ENCODE measurements at regions not wholly inside any gene's neighbourhood (a gene's known extent, or its start where the extent isn't known, plus 50 kb on each side); places are given as distances from the start of the nearest gene placed in this dataset.

DNA sequence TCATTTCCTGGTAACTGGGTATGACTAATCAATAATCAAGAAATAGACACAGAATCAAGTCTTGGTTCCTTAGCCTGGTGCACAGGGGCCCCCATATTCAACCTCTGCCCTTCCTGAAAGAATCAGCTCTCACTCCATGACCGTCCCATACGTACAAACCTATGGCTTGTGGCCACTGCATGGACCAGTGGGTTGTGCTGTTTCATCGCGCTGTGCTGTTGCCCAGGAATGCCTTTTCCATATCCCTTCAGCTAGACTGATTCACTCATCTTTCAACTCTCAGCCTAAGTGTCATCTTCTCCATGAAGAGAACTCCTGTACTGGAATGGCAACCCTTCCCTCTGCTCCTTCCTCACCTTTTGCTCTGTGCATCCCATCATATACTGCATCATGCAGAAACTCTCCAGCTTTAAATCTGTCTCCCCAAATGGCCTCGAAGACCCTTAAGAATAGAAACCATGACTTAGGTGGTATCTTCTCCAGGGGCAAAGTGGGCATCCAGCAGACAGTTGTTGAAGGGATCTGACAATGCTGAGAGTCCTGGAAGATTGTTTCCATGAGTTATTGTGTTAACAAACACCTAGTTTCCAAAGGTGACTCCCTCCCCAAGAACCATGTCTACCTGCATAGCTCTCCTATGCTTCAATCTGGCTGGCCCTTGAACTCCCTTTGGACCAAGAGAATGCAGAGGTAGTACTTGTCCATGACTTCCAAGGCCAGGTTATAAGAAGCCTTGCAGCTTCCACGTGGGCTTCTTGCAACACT, 180.8 kb downstream of the ACTL7B start:
- no peak for DNase-seq

DNA sequence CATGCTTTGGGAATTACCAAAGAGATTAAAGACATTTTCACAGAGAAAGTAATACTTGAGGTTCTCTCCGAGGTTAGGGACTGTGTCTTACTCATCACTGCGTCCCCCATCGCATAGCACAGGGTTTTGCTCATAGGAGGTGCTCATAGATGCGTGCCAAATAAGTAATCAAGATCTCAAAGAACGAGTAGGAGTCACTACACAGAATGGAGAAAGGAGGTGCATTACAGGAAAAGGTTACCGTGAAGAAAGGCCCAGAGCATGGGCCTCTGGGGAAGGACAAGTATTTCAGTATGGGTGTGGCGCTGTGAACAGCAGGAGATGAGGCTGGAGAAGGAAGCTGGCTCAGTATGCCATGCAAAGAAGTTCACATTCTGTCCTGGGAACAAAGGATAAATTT, 182.4 kb downstream of the ACTL7B start:
- no peak for DNase-seq

DNA sequence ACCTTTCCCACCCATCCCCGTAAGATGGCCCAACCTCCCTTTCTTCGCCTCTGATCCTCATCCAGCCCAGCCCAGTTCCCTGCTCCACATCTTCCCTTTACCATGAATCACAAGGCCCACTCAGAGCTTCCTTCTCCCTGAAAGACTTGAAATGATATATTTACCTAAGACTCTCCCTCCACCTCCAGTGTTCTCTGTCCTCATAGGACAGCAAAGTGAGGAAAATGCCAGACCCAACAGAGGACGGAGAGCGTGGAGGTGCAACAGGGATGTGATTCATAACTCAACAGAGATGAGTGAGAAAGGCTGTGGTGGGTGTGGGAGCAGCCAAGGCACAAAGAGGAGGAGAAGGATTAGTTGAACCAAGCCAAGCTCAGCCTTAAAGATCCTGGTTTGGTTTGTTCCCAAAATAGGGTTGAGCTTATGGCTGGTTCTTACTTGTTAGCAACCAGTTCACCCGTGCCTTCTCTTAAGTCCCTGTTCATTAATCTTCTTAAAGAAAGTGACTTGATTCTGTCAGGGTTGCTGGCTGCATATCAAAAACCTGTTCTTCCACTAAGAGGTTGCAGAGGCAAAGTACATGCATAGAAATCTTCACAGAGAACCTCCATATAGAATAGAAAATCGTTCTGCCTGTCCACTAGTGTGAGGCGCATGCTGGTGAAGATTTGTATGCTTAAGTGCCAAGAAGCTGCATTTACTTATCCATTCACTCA, 183.2 kb downstream of the ACTL7B start:
- DNase-seq = no peak

DNA sequence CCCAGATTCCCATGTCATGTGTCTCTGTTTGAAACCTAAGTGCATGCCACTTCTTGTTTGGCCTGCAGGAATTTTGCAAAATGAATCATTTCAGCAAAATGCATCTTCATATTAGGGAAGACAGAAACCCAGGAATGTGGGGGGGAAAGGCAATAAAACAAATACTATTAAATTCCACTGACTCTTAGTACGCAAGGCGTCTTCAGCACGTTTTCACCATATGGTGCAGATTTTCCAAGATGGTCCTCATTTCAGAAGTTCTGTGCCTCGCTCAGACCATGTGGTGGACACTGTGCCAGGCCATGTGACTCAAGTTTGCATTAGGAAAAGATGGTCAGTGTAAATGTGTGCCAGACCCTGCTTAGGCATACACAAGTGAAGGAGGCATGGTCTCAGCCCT, 184.0 kb downstream of the ACTL7B start:
- DNase-seq = no peak

DNA sequence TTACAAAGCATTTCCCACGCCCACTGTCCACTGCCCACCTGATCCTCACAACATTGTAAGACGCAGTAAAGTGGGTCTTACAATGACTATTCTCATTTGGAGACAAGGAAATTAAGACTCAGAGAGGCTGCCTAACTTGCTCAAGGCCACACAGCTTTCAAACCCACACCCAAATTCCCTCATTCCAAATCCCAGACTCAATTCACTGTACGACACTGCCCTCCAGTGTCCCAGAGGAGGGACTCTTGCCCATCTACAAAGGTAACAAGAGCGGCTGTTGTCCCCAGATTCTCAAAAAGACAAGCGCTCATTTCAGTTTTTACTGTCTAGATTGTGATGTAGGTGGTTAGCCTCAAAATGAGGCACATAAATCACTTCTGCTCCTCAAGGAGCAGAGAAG, 184.6 kb downstream of the ACTL7B start:
- DNase-seq = no peak

DNA sequence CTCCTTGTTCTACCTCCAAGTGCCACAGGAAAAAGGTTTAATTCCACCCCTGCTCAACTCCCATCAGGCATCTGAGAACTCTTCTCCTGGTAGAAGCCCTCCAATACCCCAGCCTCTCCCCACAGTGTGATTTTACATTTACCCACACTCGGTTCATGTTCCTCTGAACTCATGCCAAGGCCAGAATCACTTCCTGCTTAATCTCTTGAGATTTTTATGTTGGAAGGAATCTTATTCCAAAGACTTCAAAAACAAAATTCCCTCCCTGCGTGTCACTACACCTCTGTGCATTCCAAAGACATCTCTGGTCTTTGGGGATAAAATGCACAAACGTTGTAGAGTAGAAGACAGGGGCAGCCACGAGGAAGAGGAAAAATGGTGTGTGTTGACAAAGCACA, 186.8 kb downstream of the ACTL7B start:
- no peak for DNase-seq

DNA sequence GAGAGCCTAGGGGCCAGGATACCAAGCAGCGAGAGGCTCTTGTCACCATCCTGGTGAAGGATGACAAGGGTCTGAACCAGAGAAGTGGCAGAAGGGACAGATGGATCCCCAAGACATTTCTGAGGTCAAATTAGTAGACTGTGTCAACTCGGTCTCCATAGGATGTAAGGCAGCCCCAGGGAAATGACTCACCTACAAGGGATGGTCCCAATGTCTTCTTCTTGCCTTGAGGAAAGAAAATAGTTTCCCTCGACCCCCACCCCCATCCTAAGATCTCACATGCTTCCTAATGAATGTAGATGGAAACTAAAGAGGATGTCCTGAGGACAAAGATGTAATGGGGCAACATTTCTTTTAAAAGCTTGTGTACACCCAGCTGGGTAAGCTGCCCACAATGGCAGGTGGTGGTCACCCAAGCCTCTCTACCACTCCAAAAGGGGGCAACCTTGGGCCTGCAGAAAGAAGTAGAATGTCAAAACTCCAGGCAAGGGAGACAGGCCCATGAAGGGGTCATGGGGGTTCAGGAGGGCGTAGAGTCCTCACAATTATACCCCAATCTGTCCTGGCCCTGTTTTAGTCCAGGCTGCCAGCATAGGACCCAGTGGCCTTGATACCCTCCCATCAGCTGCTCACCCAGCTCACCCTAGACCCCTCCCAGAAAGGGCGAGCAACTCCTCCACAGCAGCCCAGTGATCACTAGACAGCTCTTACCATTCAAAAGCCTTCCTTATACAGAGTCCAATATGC, 187.4 kb downstream of the ACTL7B start:
- no peak for DNase-seq

DNA sequence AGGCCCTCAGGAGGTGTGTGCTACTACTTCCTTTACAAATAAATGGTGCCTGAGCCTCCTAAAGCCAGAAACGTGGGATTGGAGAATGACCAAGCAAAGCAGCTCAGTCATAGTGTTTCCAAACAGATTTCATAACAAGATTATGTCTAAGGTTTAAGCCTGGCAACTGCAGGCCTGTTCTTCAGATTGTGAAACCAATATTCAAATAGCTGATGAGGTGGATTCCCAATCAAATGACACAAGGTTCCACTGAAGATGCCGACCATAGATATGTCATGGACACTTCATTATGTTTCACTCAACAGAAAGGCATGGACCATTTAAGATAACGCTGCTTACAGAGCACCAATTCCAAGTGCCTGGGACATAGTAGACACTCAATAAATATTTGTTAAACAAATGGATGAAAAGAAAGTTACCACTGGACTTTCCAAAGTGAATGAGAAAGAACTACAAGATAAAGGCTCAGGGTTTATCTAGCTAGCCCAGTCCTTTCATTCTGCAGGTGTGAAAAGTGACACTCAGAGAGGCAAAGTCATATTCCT, 189.5 kb downstream of the ACTL7B start:
- no peak for DNase-seq

DNA sequence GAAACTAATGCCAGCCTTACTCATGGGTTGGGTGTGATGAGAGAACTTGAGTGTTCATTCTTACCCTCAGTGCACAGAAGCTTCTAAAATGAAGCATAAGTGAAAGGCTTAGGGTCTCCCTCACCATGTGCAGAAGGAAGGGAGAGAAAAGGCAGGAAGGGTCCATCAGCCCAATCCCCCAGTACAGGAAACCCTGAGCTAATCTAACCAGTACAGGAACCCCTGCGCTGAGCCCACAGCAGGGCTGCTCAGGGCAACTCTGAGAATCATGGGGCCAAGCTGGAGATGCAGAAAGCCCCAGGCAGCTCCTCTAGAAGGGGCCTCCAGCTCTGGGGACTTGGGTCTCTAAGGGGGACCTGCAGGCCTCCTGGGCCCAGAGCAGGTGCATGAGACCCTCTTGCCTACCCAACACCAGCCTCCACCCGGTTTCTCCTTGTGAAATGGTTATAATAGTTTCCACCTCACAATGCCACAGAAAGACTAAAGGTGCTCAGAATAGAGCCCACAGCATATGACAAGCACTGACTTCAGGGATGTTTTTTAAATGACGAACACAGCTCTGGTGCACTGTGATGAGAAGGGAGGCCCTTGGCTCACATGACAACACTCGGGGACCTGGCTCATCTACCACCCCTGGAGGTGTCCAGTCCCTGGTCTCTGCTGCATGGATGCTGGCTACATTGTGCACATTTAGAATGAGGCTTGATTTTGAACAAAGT, 190.1 kb downstream of the ACTL7B start:
- DNase-seq = no peak

DNA sequence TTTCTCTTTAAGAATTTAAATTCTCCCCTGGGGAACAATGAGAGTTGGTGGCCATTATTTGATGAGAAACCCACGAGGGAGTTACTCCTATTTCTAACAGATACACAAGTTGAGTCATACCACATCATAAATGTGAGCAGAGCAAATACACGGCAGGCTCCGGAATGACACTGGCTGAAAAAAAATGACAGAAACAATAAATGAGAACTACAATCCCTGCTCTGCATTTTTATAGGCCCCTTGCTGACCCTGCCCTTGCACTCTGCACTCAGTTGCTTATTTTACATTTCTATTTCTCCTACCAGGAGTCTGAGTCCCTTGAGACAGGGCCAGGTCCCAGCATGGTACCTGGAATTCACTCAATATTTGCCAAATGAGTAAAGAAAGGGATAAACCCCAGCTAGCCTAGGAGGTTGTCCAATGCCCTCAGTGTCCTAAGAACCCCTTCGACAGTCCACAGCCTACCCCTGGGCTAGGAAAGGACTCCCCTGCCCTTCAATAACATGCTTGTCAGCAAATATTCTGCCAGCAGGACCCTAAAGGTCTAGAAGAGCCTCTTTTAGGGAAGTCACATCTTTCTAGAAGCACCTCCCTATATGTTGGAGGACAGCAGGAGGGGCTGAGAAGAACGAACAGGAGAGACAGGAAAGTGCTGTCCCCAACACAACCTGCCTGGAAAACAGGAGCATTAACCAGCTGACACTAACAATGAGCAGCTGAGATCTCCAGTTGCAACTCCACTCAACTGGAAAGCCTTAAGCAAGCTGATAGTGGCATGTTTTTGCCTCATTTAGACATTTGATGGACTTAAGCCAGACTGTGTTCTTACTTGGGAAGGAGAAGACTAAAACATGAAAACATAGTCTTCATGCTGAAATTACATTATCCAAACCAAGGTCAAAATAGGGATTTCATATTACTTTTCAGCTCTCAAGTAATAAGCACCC, 191.2 kb downstream of the ACTL7B start:
- DNase-seq = no peak

DNA sequence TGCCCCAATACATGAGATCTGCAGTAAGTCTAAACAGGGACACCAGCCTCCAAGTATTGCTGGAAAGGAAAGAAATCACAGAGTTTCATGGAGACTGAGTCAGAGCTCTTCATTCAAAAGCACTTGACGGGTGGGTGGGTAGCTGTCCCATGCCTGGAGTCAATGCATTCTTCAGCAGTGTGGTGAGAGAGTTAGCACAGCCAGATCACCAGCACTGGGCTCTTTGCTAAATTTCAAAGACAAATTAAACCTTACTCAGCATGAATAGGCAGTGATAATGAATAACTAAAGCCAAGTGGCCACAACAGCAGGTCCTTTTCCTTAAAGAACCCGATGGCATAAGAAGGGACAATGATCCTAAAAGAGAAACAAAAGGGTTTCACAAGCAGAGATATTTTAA, 192.4 kb downstream of the ACTL7B start:
- no peak for DNase-seq

DNA sequence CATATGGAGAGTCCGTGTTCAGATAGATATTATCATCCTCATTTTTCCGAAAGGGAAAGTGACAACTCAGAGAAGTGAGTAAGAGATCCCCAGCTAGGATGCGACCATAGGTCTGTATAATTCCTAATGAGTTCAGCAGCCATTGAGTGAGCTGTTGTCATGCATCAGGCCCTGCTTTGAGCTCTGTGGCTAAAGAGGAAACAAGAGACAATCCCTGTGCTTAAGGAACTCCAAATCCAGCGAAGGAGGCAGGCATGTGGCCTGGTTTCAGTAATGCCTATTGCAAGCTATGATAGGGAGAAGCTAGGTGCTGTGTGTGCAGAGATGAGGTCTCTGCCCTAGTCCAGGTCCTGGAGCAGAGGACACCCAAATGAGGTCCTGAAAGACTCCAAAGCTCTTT, 192.8 kb downstream of the ACTL7B start:
- DNase-seq = no peak

DNA sequence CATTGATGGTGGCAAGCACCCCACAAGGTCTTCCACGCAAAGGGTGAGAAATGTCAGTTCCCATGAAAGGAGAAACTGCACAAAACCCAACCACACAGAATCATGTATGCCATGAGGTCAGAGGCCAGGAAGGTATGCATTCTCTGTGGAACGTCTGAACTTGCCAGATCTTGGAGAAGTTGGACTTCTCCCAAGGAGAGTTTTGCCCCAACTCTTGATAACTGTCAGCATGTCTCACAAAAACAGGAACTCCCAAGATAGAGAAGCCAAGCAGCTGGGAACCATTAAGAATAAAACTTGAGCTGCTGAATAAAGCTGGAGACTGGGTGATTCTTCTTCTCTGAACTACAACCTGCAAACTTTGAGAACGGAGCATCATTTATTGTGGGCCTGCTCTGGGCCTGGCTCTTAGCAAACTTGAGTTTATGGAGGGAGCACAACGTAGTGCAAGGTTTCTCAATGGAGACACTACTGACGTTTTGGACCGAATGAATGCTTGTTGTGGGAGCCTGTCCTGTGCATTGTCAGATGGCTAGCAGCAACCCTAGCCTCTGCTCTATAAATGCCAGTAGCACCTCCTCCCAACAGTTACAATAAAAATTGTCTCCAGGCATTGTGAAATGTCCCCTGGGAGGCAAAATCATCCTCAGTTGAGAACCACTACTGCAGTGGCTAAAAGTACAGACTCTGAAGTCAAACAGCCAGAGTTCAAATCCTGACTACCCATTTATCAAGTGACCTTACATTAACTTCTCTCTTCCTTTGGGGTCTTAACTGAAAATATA, 193.5 kb downstream of the ACTL7B start:
- no peak for DNase-seq

DNA sequence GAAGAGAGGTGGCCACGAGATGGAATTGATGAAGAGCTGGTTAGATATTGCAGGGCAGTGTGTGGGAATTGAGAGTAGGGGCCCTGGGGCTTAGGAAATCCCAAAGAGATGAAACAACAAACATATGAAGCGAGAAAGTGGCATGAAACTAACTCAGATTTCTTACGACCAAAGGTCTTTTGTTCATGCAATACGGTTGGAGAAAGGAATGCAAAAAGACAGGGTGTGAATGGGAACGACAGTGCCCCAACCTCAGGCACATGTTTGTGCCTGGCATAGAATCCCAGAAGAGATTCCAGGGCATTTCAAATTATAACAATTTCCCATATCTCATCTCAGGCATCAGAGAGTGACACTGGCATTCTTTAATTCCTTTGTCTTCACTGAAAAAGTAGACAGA, 199.2 kb downstream of the ACTL7B start:
- no peak for DNase-seq

DNA sequence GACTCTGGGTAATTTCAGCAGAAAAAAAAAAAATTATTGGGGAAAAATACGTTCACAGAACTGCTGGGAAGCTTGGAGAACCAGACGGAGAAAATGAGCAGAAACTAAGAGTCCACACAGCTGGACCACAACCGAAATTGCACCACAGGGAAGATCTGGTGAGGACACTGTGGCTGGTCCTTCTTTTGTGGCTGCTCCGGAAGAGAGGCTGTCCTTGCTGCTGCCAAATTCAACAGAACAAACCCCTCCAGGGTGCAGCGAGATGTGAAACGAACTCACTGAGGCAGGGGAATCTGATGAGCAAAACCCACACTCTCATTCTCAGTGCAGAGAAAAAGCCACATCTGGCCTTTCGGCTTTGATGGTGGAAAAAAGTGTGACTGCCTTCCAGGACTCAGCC, 200.0 kb downstream of the ACTL7B start:
- DNase-seq = no peak

DNA sequence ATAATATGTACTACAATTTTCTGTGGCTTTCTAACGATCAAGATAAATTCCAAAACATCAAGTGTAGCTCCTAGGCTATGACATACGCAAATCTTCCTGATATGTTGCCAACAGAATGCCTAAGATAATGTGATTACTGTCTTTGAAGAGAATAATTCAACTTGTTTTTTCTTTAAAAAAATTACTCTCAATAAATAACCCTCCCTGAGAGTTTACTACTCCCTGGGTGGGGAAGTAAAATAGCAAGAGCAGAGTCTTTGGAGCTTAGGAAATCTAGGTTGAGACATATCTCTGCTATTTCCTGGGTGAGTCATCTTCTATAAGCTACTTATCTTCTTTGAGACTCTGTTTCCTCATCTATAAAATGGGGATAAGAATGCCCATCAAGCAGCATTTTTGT, 201.2 kb downstream of the ACTL7B start:
- no peak for DNase-seq

DNA sequence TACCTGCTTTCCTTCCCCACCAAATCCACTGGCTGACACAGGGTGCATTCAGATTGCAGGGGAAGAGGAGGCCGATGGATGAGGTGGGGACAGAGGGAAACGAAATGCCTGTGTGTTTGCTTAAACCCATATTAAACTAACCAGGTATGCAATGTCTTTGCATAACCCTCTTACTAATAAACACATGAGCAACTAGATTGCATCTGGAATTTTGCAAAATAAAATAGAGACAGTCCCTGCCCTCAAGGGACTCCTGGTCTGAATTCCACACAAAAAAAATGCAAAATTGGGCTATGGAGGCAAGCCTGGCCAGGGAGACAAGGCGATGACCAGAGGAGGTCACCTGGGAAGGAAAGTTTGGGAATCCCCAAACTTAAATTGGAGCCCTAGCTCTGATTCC, 202.9 kb downstream of the ACTL7B start:
- no peak for DNase-seq

DNA sequence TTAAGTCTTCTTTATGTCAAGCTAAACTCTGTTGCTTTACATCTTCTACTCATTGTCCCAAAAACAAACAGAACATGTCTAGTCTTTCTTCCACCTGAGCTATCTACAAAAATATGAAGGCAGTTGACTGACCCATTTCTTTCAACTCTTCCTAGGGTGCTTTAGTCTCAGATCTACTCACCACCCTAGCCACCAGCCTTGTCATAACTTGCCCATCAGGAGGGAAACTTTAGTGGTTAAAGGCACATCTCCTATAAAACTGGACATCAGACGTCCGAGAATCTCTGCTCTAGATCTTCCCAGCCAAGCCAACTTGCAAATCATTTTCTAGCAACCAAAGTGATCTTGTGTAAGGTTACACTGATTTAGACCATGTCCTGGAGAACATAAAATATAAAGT, 205.0 kb downstream of the ACTL7B start:
- no peak for DNase-seq

DNA sequence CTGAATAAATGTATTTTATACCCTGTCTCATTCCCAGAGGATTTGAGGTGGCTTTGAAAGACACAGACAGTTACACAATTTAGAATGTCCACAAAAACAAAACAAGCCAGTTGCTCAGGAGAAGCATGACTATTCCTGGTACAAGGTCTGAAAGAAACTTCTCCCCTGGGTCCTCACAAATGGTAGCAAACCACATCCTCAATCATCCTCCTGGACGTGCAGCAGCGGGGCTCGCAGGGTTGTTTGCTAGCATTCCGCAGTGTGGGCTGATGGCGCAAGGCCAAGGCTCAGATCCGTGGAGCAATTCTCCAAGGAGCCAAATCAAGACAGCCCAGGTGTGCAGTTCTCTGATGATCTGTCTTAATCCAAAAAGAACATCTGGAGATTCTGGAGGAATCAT, 210.3 kb downstream of the ACTL7B start:
- no peak for DNase-seq

DNA sequence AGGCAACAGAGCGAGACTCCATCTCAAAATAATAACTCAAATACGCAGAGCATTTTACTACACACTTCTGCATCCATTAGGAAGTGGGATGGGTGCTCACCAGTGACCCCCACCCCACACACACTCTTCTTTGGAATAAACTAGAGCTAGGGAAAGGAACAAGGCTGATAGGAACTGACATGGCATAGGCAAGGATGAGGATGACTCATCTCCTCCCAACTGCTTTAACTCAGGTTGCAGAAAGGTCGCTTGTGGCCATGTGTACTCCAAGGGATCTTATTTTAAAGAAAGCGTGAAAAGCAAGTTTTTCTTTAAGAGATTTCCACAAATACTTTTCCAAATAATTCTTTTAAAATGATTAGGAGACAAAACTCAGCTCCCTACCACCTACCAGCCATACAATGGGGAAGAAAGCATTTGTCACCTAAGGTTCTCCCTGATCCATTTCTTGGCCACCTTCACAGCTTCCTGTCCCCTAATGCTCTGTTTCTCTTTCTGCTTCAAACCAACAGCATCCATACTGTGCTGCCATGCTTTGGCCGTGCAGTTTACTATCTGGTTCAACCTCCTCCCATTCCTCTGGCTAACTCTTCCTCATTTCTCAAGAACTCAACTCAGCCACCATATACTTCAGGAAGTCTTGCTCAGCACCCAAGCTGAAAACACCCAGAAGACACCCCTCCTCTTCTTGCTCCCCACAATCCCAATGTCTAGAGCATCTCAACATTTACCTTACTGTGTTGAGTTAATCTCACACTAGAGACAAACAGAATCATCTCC, 211.9 kb downstream of the ACTL7B start:
- DNase-seq = no peak

Measured in CD4-positive, alpha-beta T cell treated with Interleukin-1 beta for 1 hour (primary cell).